ENCODE measurements at regions not wholly inside any gene's neighbourhood (a gene's known extent, or its start where the extent isn't known, plus 50 kb on each side); places are given as distances from the start of the nearest gene placed in this dataset.

DNA sequence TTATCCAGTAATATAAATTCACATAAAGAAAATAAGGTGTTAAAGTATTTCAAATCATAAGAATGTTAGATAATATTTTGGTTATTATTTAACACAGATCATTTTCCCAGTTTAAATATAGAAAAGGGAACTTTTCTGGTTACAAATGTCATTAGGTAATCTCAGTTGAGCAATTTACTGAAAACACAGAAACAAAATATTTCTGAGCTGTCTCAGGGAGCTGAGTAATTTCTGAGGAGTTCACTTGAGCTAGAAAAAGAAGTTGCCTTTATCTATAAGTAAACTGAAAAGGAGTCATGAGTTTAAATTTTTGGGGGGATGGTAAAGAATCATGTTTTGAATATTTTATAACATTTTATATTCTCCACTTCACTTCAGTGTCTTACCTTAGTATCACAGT is 855.4 kb upstream of the ARPP21 start:
- no peaks in the 10 kb centered on the region for H3K4me1 ChIP-seq (ENCODE audit: control insufficient read depth, insufficient read depth, low read length)
- ChIA-PET POLR2A (no interaction called here), SMC1A (ENCODE audit: uncharacterized antibody, unreplicated experiment) (no interaction called here), CTCF (interaction anchor here (1.0 to 1.1 kb wide), 2 partner anchors 9 to 523 kb away, joined by 3 read pairs; no protein-coding TSS in a partner anchor), RAD21 (ENCODE audit: unreplicated experiment) (no interaction called here)
- ATAC-seq (no peak), FAIRE-seq (no peak), DNase-seq (ENCODE audit: low read depth, low spot score) (no peak)
- no peak overlapping the region for H3K4me2 ChIP-seq (ENCODE audit: control insufficient read depth, insufficient read depth)
- no peak overlapping the region for H3K4me3 ChIP-seq
- H4K20me1 ChIP-seq (ENCODE audit: control insufficient read depth, insufficient read depth) = no peaks in the 10 kb centered on the region
- no peak overlapping the region for H2AFZ ChIP-seq (ENCODE audit: control insufficient read depth, low read depth, low read length)
- no TSS peak for BruUV-seq (replicated peaks)
- no peak overlapping the region for H3K27ac ChIP-seq (ENCODE audit: control insufficient read depth, insufficient read depth)
- no peaks in the 10 kb centered on the region for H3K27me3 ChIP-seq (replicated peaks in 1 of 2; ENCODE audit: control insufficient read depth in 2 of 2, insufficient read depth in 2 of 2, low read length in 1 of 2)
- H3K9me3 ChIP-seq (replicated peaks; ENCODE audit: control insufficient read depth, insufficient read depth, low read length) = no peaks in the 10 kb centered on the region
- no peaks in the 10 kb centered on the region for H3K36me3 ChIP-seq (ENCODE audit: control insufficient read depth in 2 of 2, insufficient read depth in 2 of 2, low read length in 1 of 2)
- no peak overlapping the region for H3K9ac ChIP-seq (ENCODE audit: control insufficient read depth, insufficient read depth, low read length)
- no peaks in the 10 kb centered on the region for H3K79me2 ChIP-seq (ENCODE audit: control insufficient read depth, insufficient read depth, low read length)
- intact Hi-C loops (cut with micrococcal nuclease; ENCODE audit: unreplicated experiment) (no loop called here), in situ Hi-C loops (cut with MboI) (no loop called here)
- TF ChIP-seq PAX5 (IDR thresholded peaks at IDR 0.05; ENCODE audit: borderline replicate concordance, low read depth, low read length) (no peak), NFYB (IDR thresholded peaks at IDR 0.05; ENCODE audit: insufficient read depth, low read depth, low read length) (no peak), MEF2A (IDR thresholded peaks at IDR 0.05; ENCODE audit: insufficient read depth, low read depth, low read length) (no peak), NRF1 (conservative IDR thresholded peaks at IDR 0.05; ENCODE audit: low read depth, low read length) (no peak), SREBF1 (IDR thresholded peaks at IDR 0.05; ENCODE audit: low read length) (no peak), WRNIP1 (IDR thresholded peaks at IDR 0.05; ENCODE audit: borderline replicate concordance, low read depth, low read length) (no peak), SRF (IDR thresholded peaks at IDR 0.05; ENCODE audit: low read depth in 2 of 2, low read length in 2 of 2) (no peak), HDAC2 (IDR thresholded peaks at IDR 0.05) (no peak), MYC (IDR thresholded peaks at IDR 0.05; ENCODE audit: insufficient read depth, insufficient read length, insufficient replicate concordance, low read length, severe bottlenecking) (no peak), RUNX3 (IDR thresholded peaks at IDR 0.05; ENCODE audit: low read length) (no peak), RFX5 (IDR thresholded peaks at IDR 0.05; ENCODE audit: low read depth, low read length) (no peak), BMI1 (IDR thresholded peaks at IDR 0.05; ENCODE audit: borderline replicate concordance) (no peak), NR2C2 (IDR thresholded peaks at IDR 0.05; ENCODE audit: borderline replicate concordance, control insufficient read depth, insufficient read length, low read depth) (no peak), KLF5 (IDR thresholded peaks at IDR 0.05; ENCODE audit: partially characterized antibody) (no peak), ZZZ3 (IDR thresholded peaks at IDR 0.05; ENCODE audit: control insufficient read depth, insufficient read length, low read depth) (no peak), HDGF (IDR thresholded peaks at IDR 0.05) (no peak), SREBF2 (IDR thresholded peaks at IDR 0.05; ENCODE audit: low read length) (no peak)
- TF ChIP-seq, protein P1, sequence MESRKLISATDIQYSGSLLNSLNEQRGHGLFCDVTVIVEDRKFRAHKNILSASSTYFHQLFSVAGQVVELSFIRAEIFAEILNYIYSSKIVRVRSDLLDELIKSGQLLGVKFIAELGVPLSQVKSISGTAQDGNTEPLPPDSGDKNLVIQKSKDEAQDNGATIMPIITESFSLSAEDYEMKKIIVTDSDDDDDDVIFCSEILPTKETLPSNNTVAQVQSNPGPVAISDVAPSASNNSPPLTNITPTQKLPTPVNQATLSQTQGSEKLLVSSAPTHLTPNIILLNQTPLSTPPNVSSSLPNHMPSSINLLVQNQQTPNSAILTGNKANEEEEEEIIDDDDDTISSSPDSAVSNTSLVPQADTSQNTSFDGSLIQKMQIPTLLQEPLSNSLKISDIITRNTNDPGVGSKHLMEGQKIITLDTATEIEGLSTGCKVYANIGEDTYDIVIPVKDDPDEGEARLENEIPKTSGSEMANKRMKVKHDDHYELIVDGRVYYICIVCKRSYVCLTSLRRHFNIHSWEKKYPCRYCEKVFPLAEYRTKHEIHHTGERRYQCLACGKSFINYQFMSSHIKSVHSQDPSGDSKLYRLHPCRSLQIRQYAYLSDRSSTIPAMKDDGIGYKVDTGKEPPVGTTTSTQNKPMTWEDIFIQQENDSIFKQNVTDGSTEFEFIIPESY (IDR thresholded peaks at IDR 0.05) = no peak
